OCI-LY7 (cell line): ENCODE measurements at regions not wholly inside any gene's neighbourhood (a gene's known extent, or its start where the extent isn't known, plus 50 kb on each side); places are given as distances from the start of the nearest gene placed in this dataset.

Experiments used
- BruUV-seq: library from RNA; stranded (reverse); fragments of 400-500 nt; replicated peaks from 2 replicates; lab custom pipeline; 2021; lab: Mats Ljungman, UMichigan
- CTCF ChIA-PET: fragments of 300-600 bp; sonication (Branson Sonifier 250); formaldehyde crosslinking; loops from one replicate; lab custom pipeline; 2022; ENCODE audit warnings: antibody characterized with exemption; ENCODE audit not compliant: unreplicated experiment; lab: Charles Lee
- POLR2A ChIA-PET: fragments of 300-600 bp; sonication (Branson Sonifier 250); formaldehyde crosslinking; loops from one replicate; lab custom pipeline; 2022; ENCODE audit warnings: antibody characterized with exemption; lab: Charles Lee
- DNase-seq: peaks from one replicate; pipeline ENCODE4 v3.0.0-alpha.2; 2015; ENCODE audit warnings: low spot score
- H2AFZ ChIP-seq: fragments of 200-600 bp; sonication (generic), shearing (Covaris generic); 2 replicates; pipeline ENCODE4 v1.6.1; 2014; ENCODE audit warnings: mild to moderate bottlenecking, antibody characterized with exemption, low read length, moderate library complexity
- H3K27ac ChIP-seq: fragments of 200-600 bp; sonication (generic); 2 replicates; pipeline ENCODE4 v1.5.1; 2014; ENCODE audit warnings: mixed run types, low read depth, mild to moderate bottlenecking, moderate library complexity, low read length, inconsistent platforms; ENCODE audit not compliant: poor library complexity, severe bottlenecking
- H3K36me3 ChIP-seq: fragments of 200-600 bp; sonication (generic); 2 replicates; pipeline ENCODE4 v1.6.1; 2014; ENCODE audit warnings: mild to moderate bottlenecking, antibody characterized with exemption, low read length, moderate library complexity, mixed read lengths; ENCODE audit not compliant: insufficient read depth
- H3K4me1 ChIP-seq: fragments of 200-600 bp; sonication (generic); 2 replicates; pipeline ENCODE4 v1.5.1; 2014; ENCODE audit warnings: mild to moderate bottlenecking, low read length; ENCODE audit not compliant: insufficient read depth, poor library complexity, severe bottlenecking
- H3K4me2 ChIP-seq: fragments of 200-600 bp; sonication (generic); 2 replicates; pipeline ENCODE4 v1.6.1; 2014; ENCODE audit warnings: mild to moderate bottlenecking, low read length
- H3K4me3 ChIP-seq: fragments of 200-600 bp; sonication (generic); 2 replicates; pipeline ENCODE4 v1.5.1; 2014; ENCODE audit warnings: mild to moderate bottlenecking, low read depth, low read length; ENCODE audit not compliant: poor library complexity, severe bottlenecking
- H3K79me2 ChIP-seq: fragments of 200-600 bp; sonication (generic); 2 replicates; pipeline ENCODE4 v1.6.1; 2016; ENCODE audit warnings: low read depth, mild to moderate bottlenecking, low read length, moderate library complexity, mixed read lengths; ENCODE audit not compliant: insufficient read depth
- H3K9me2 ChIP-seq: fragments of 200-600 bp; sonication (generic); 2 replicates; pipeline ENCODE4 v1.6.1; 2016; ENCODE audit warnings: mild to moderate bottlenecking, low read length, mixed read lengths; ENCODE audit not compliant: insufficient read depth
- H3K9me3 ChIP-seq: fragments of 200-600 bp; sonication (generic); 2 replicates; pipeline ENCODE4 v1.6.1; 2014; ENCODE audit warnings: mild to moderate bottlenecking, mixed run types, low read length, mixed read lengths
- H4K20me1 ChIP-seq: fragments of 200-600 bp; sonication (generic); 2 replicates; pipeline ENCODE4 v1.6.1; 2014; ENCODE audit warnings: mild to moderate bottlenecking, antibody characterized with exemption, low read length, moderate library complexity, mixed read lengths; ENCODE audit not compliant: insufficient read depth
- EZH2phosphoT487 ChIP-seq: fragments of 200-600 bp; sonication (generic); IDR thresholded peaks from 2 replicates; pipeline ENCODE4 v1.6.1; 2018; ENCODE audit warnings: low read depth, borderline replicate concordance, mild to moderate bottlenecking, mixed run types, antibody characterized with exemption, low read length, moderate library complexity, mixed read lengths
- intact Hi-C: fragments of 100-400 bp; cut with micrococcal nuclease; formaldehyde crosslinking; loops from one replicate; pipeline ENCODE4 v1.10.0; 2022; ENCODE audit not compliant: unreplicated experiment
- TF ChIP-seq, protein P1 (sequence below): fragments of 200-600 bp; sonication (generic); conservative IDR thresholded peaks from 2 replicates; pipeline ENCODE4 v1.5.1; 2014; ENCODE audit warnings: mild to moderate bottlenecking, antibody characterized with exemption, low read length, moderate library complexity, mixed read lengths

- Histone ChIP-seq H3K79me2 (no peaks in the 10 kb centered on the region), H3K9me3 (no peaks in the 10 kb centered on the region), H3K4me1 (no peaks in the 10 kb centered on the region), H3K4me2 (no peak overlapping the region), H3K4me3 (no peak overlapping the region), H3K27ac (no peak overlapping the region), H3K36me3 (no peaks in the 10 kb centered on the region), H3K9me2 (no peaks in the 10 kb centered on the region), H2AFZ (no peak overlapping the region), H4K20me1 (no peaks in the 10 kb centered on the region)
- BruUV-seq = no TSS peak
- ChIA-PET POLR2A (no interaction called here), CTCF (no interaction called here)
- TF ChIP-seq, protein P1, sequence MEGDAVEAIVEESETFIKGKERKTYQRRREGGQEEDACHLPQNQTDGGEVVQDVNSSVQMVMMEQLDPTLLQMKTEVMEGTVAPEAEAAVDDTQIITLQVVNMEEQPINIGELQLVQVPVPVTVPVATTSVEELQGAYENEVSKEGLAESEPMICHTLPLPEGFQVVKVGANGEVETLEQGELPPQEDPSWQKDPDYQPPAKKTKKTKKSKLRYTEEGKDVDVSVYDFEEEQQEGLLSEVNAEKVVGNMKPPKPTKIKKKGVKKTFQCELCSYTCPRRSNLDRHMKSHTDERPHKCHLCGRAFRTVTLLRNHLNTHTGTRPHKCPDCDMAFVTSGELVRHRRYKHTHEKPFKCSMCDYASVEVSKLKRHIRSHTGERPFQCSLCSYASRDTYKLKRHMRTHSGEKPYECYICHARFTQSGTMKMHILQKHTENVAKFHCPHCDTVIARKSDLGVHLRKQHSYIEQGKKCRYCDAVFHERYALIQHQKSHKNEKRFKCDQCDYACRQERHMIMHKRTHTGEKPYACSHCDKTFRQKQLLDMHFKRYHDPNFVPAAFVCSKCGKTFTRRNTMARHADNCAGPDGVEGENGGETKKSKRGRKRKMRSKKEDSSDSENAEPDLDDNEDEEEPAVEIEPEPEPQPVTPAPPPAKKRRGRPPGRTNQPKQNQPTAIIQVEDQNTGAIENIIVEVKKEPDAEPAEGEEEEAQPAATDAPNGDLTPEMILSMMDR = no peak
- TF ChIP-seq EZH2phosphoT487 = no peak
- DNase-seq = no peak
- intact Hi-C loops = no loop called here
Measured at GRCh38 chr7:123360631-123361030, 160.9 kb upstream of the SLC13A1 start.

- H4K20me1 ChIP-seq = no peaks in the 10 kb centered on the region
- no peak for DNase-seq
- no peak overlapping the region for H2AFZ ChIP-seq
- H3K9me2 ChIP-seq = no peaks in the 10 kb centered on the region
- TF ChIP-seq, protein P1 = no peak
- TF ChIP-seq EZH2phosphoT487 = no peak
- no peak overlapping the region for H3K27ac ChIP-seq
- no peak overlapping the region for H3K4me3 ChIP-seq
- POLR2A ChIA-PET = no interaction called here
- no TSS peak for BruUV-seq
- H3K36me3 ChIP-seq = no peaks in the 10 kb centered on the region
- CTCF ChIA-PET = no interaction called here
- intact Hi-C loops = no loop called here
- no peak overlapping the region for H3K4me2 ChIP-seq
- H3K4me1 ChIP-seq = no peaks in the 10 kb centered on the region
- H3K79me2 ChIP-seq = no peaks in the 10 kb centered on the region
- no peaks in the 10 kb centered on the region for H3K9me3 ChIP-seq
Measured at GRCh38 chr7:123355576-123356190, 155.9 kb upstream of the SLC13A1 start.

- DNase-seq = no peak
- Histone ChIP-seq H3K4me3 (no peak overlapping the region), H3K27ac (no peak overlapping the region), H3K36me3 (no peaks in the 10 kb centered on the region), H4K20me1 (no peaks in the 10 kb centered on the region), H3K4me1 (no peaks in the 10 kb centered on the region), H3K9me2 (no peaks in the 10 kb centered on the region), H3K79me2 (no peaks in the 10 kb centered on the region), H2AFZ (no peak overlapping the region), H3K9me3 (no peaks in the 10 kb centered on the region), H3K4me2 (no peak overlapping the region)
- BruUV-seq = no TSS peak
- no peak for TF ChIP-seq EZH2phosphoT487
- TF ChIP-seq, protein P1 = no peak
- ChIA-PET POLR2A (no interaction called here), CTCF (no interaction called here)
- intact Hi-C loops = no loop called here
Measured at GRCh38 chr7:123352973-123353372, 153.2 kb upstream of the SLC13A1 start.
